HL-60 (cell line): ENCODE measurements at regions not wholly inside any gene's neighbourhood (a gene's known extent, or its start where the extent isn't known, plus 50 kb on each side); places are given as distances from the start of the nearest gene placed in this dataset.
"Not testable (repeated sequence)": the region's sequence is repeated elsewhere in the genome, so short reads cannot be mapped to it uniquely, and the experiment has no call there.

Source experiments
- GABPA ChIP-seq: IDR thresholded peaks from 2 replicates; pipeline ENCODE4 v1.6.1; 2012; ENCODE audit warnings: low read depth
- POLR2AphosphoS5 ChIP-seq: IDR thresholded peaks from 2 replicates; pipeline ENCODE4 v1.6.1; 2012; ENCODE audit warnings: low read depth
- TF ChIP-seq, protein P1 (sequence below): IDR thresholded peaks from one replicate; pipeline ENCODE4 v1.5.1; 2011; ENCODE audit warnings: low read length, control low read depth, inconsistent platforms; ENCODE audit not compliant: insufficient read depth
- TF ChIP-seq, protein P2 (sequence below): IDR thresholded peaks from 2 replicates; pipeline ENCODE4 v1.6.1; 2012; ENCODE audit warnings: low read depth; ENCODE audit not compliant: insufficient replicate concordance

DNA sequence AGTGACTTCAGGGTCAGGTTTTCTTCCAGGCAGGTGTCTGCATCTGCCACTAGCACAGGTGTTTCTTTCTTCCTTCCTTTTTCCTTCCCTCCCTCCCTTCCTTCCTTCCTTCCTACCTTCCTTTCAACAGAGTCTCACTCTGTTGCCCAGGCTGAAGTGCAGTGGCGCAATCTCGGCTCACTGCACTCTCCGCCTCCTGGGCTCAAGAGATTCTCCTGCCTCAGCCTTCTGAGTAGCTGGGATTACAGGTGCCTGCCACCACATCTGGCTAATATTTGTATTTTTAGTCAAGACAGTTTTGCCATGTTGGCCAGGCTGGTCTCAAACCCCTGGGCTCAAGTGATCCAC lies 53.8 kb upstream of the ECHDC3 start:
- TF ChIP-seq, protein P1, sequence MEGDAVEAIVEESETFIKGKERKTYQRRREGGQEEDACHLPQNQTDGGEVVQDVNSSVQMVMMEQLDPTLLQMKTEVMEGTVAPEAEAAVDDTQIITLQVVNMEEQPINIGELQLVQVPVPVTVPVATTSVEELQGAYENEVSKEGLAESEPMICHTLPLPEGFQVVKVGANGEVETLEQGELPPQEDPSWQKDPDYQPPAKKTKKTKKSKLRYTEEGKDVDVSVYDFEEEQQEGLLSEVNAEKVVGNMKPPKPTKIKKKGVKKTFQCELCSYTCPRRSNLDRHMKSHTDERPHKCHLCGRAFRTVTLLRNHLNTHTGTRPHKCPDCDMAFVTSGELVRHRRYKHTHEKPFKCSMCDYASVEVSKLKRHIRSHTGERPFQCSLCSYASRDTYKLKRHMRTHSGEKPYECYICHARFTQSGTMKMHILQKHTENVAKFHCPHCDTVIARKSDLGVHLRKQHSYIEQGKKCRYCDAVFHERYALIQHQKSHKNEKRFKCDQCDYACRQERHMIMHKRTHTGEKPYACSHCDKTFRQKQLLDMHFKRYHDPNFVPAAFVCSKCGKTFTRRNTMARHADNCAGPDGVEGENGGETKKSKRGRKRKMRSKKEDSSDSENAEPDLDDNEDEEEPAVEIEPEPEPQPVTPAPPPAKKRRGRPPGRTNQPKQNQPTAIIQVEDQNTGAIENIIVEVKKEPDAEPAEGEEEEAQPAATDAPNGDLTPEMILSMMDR = not testable (repeated sequence)
- TF ChIP-seq GABPA, POLR2AphosphoS5: not testable (repeated sequence)
- TF ChIP-seq, protein P2, sequence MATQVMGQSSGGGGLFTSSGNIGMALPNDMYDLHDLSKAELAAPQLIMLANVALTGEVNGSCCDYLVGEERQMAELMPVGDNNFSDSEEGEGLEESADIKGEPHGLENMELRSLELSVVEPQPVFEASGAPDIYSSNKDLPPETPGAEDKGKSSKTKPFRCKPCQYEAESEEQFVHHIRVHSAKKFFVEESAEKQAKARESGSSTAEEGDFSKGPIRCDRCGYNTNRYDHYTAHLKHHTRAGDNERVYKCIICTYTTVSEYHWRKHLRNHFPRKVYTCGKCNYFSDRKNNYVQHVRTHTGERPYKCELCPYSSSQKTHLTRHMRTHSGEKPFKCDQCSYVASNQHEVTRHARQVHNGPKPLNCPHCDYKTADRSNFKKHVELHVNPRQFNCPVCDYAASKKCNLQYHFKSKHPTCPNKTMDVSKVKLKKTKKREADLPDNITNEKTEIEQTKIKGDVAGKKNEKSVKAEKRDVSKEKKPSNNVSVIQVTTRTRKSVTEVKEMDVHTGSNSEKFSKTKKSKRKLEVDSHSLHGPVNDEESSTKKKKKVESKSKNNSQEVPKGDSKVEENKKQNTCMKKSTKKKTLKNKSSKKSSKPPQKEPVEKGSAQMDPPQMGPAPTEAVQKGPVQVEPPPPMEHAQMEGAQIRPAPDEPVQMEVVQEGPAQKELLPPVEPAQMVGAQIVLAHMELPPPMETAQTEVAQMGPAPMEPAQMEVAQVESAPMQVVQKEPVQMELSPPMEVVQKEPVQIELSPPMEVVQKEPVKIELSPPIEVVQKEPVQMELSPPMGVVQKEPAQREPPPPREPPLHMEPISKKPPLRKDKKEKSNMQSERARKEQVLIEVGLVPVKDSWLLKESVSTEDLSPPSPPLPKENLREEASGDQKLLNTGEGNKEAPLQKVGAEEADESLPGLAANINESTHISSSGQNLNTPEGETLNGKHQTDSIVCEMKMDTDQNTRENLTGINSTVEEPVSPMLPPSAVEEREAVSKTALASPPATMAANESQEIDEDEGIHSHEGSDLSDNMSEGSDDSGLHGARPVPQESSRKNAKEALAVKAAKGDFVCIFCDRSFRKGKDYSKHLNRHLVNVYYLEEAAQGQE = not testable (repeated sequence)
